ENCODE measurements at regions not wholly inside any gene's neighbourhood (a gene's known extent, or its start where the extent isn't known, plus 50 kb on each side); places are given as distances from the start of the nearest gene placed in this dataset.

DNA sequence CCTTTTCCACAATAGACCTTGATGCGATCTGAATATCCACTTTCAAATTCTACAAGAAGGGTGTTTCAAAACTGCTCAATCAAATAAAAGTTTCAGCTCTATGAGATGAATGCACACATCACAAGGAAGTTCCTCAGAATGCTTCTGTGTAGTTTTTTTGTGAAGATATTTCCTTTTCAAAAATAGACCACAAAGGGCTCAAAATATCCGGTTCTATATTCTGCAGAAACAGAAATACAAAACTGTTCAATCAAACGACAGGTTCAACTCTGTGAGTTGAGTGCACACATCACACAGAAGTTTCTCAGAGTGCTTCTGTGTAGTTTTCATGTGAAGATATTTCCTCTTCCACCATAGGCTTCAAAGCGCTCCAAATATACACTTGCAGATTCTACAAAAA, 293.9 kb upstream of the DEFB115 start:
- TF ChIP-seq, protein P1, sequence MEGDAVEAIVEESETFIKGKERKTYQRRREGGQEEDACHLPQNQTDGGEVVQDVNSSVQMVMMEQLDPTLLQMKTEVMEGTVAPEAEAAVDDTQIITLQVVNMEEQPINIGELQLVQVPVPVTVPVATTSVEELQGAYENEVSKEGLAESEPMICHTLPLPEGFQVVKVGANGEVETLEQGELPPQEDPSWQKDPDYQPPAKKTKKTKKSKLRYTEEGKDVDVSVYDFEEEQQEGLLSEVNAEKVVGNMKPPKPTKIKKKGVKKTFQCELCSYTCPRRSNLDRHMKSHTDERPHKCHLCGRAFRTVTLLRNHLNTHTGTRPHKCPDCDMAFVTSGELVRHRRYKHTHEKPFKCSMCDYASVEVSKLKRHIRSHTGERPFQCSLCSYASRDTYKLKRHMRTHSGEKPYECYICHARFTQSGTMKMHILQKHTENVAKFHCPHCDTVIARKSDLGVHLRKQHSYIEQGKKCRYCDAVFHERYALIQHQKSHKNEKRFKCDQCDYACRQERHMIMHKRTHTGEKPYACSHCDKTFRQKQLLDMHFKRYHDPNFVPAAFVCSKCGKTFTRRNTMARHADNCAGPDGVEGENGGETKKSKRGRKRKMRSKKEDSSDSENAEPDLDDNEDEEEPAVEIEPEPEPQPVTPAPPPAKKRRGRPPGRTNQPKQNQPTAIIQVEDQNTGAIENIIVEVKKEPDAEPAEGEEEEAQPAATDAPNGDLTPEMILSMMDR (IDR thresholded peaks at IDR 0.05; ENCODE audit: low read length), result no peak
- TF ChIP-seq EZH2phosphoT487 (IDR thresholded peaks at IDR 0.05; ENCODE audit: low read length), result no peak
- no peak for TF ChIP-seq EZH2 (optimal IDR thresholded peaks at IDR 0.05; ENCODE audit: low read depth, low read length)

Data from MM.1S (cell line).